ENCODE measurements at regions not wholly inside any gene's neighbourhood (a gene's known extent, or its start where the extent isn't known, plus 50 kb on each side); places are given as distances from the start of the nearest gene placed in this dataset.

DNA sequence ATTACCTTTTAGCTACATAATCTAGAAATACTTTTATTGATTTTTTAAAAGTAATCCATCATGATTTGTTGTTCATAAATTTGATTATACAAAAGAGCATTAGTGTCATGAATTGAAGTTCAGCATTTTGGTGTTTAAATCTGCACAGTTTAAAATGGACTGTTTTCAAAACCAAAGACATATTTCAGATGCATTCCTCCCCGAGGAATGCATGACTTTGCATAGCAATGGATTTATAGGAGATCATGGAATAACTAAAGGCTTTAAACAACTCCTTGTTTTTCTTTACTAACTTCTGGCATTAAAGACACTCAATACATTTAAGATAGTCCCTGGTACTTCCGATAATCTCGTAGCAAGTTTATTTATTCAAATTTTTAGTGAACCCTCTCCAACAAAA lies 863.1 kb upstream of the TMPRSS15 start:
- TF ChIP-seq, protein P1, sequence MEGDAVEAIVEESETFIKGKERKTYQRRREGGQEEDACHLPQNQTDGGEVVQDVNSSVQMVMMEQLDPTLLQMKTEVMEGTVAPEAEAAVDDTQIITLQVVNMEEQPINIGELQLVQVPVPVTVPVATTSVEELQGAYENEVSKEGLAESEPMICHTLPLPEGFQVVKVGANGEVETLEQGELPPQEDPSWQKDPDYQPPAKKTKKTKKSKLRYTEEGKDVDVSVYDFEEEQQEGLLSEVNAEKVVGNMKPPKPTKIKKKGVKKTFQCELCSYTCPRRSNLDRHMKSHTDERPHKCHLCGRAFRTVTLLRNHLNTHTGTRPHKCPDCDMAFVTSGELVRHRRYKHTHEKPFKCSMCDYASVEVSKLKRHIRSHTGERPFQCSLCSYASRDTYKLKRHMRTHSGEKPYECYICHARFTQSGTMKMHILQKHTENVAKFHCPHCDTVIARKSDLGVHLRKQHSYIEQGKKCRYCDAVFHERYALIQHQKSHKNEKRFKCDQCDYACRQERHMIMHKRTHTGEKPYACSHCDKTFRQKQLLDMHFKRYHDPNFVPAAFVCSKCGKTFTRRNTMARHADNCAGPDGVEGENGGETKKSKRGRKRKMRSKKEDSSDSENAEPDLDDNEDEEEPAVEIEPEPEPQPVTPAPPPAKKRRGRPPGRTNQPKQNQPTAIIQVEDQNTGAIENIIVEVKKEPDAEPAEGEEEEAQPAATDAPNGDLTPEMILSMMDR (IDR thresholded peaks at IDR 0.05), result no peak
- no peak for TF ChIP-seq POLR2A (IDR thresholded peaks at IDR 0.05)

Data from heart left ventricle (tissue), 13 donors.